OCI-LY7 (cell line): ENCODE measurements at regions not wholly inside any gene's neighbourhood (a gene's known extent, or its start where the extent isn't known, plus 50 kb on each side); places are given as distances from the start of the nearest gene placed in this dataset.

Experiments
- BruUV-seq: library from RNA; stranded (reverse); fragments of 400-500 nt; replicated peaks from 2 replicates; lab custom pipeline; 2021; lab: Mats Ljungman, UMichigan
- CTCF ChIA-PET: fragments of 300-600 bp; sonication (Branson Sonifier 250); formaldehyde crosslinking; loops from one replicate; lab custom pipeline; 2022; ENCODE audit warnings: antibody characterized with exemption; ENCODE audit not compliant: unreplicated experiment; lab: Charles Lee
- POLR2A ChIA-PET: fragments of 300-600 bp; sonication (Branson Sonifier 250); formaldehyde crosslinking; loops from one replicate; lab custom pipeline; 2022; ENCODE audit warnings: antibody characterized with exemption; lab: Charles Lee
- DNase-seq: peaks from one replicate; pipeline ENCODE4 v3.0.0-alpha.2; 2015; ENCODE audit warnings: low spot score
- H2AFZ ChIP-seq: fragments of 200-600 bp; sonication (generic), shearing (Covaris generic); 2 replicates; pipeline ENCODE4 v1.6.1; 2014; ENCODE audit warnings: mild to moderate bottlenecking, antibody characterized with exemption, low read length, moderate library complexity
- H3K27ac ChIP-seq: fragments of 200-600 bp; sonication (generic); 2 replicates; pipeline ENCODE4 v1.5.1; 2014; ENCODE audit warnings: mixed run types, low read depth, mild to moderate bottlenecking, moderate library complexity, low read length, inconsistent platforms; ENCODE audit not compliant: poor library complexity, severe bottlenecking
- H3K36me3 ChIP-seq: fragments of 200-600 bp; sonication (generic); 2 replicates; pipeline ENCODE4 v1.6.1; 2014; ENCODE audit warnings: mild to moderate bottlenecking, antibody characterized with exemption, low read length, moderate library complexity, mixed read lengths; ENCODE audit not compliant: insufficient read depth
- H3K4me1 ChIP-seq: fragments of 200-600 bp; sonication (generic); 2 replicates; pipeline ENCODE4 v1.5.1; 2014; ENCODE audit warnings: mild to moderate bottlenecking, low read length; ENCODE audit not compliant: insufficient read depth, poor library complexity, severe bottlenecking
- H3K4me2 ChIP-seq: fragments of 200-600 bp; sonication (generic); 2 replicates; pipeline ENCODE4 v1.6.1; 2014; ENCODE audit warnings: mild to moderate bottlenecking, low read length
- H3K4me3 ChIP-seq: fragments of 200-600 bp; sonication (generic); 2 replicates; pipeline ENCODE4 v1.5.1; 2014; ENCODE audit warnings: mild to moderate bottlenecking, low read depth, low read length; ENCODE audit not compliant: poor library complexity, severe bottlenecking
- H3K79me2 ChIP-seq: fragments of 200-600 bp; sonication (generic); 2 replicates; pipeline ENCODE4 v1.6.1; 2016; ENCODE audit warnings: low read depth, mild to moderate bottlenecking, low read length, moderate library complexity, mixed read lengths; ENCODE audit not compliant: insufficient read depth
- H3K9me2 ChIP-seq: fragments of 200-600 bp; sonication (generic); 2 replicates; pipeline ENCODE4 v1.6.1; 2016; ENCODE audit warnings: mild to moderate bottlenecking, low read length, mixed read lengths; ENCODE audit not compliant: insufficient read depth
- H3K9me3 ChIP-seq: fragments of 200-600 bp; sonication (generic); 2 replicates; pipeline ENCODE4 v1.6.1; 2014; ENCODE audit warnings: mild to moderate bottlenecking, mixed run types, low read length, mixed read lengths
- H4K20me1 ChIP-seq: fragments of 200-600 bp; sonication (generic); 2 replicates; pipeline ENCODE4 v1.6.1; 2014; ENCODE audit warnings: mild to moderate bottlenecking, antibody characterized with exemption, low read length, moderate library complexity, mixed read lengths; ENCODE audit not compliant: insufficient read depth
- CTCF ChIP-seq: fragments of 200-600 bp; sonication (generic); conservative IDR thresholded peaks from 2 replicates; pipeline ENCODE4 v1.5.1; 2014; ENCODE audit warnings: mild to moderate bottlenecking, antibody characterized with exemption, low read length, moderate library complexity, mixed read lengths
- EZH2phosphoT487 ChIP-seq: fragments of 200-600 bp; sonication (generic); IDR thresholded peaks from 2 replicates; pipeline ENCODE4 v1.6.1; 2018; ENCODE audit warnings: low read depth, borderline replicate concordance, mild to moderate bottlenecking, mixed run types, antibody characterized with exemption, low read length, moderate library complexity, mixed read lengths
- intact Hi-C: fragments of 100-400 bp; cut with micrococcal nuclease; formaldehyde crosslinking; loops from one replicate; pipeline ENCODE4 v1.10.0; 2022; ENCODE audit not compliant: unreplicated experiment

GRCh38 chr18:56000041-56000440 is 412.0 kb upstream of the TCF4 start:
- BruUV-seq = no TSS peak
- Histone ChIP-seq H3K4me1 (no peaks in the 10 kb centered on the region), H3K9me2 (no peaks in the 10 kb centered on the region), H3K36me3 (no peaks in the 10 kb centered on the region), H3K4me3 (no peak overlapping the region), H3K9me3 (no peaks in the 10 kb centered on the region), H3K79me2 (no peaks in the 10 kb centered on the region), H3K4me2 (no peak overlapping the region), H3K27ac (no peak overlapping the region), H2AFZ (no peak overlapping the region), H4K20me1 (no peaks in the 10 kb centered on the region)
- TF ChIP-seq EZH2phosphoT487 (no peak), CTCF (no peak)
- POLR2A ChIA-PET = no interaction called here
- CTCF ChIA-PET = no interaction called here
- no peak for DNase-seq
- intact Hi-C loops = no loop called here

GRCh38 chr18:55999641-56000040 is 411.6 kb upstream of the TCF4 start:
- Histone ChIP-seq H3K9me3 (no peaks in the 10 kb centered on the region), H3K4me2 (no peak overlapping the region), H3K36me3 (no peaks in the 10 kb centered on the region), H3K9me2 (no peaks in the 10 kb centered on the region), H2AFZ (no peak overlapping the region), H3K4me3 (no peak overlapping the region), H3K27ac (no peak overlapping the region), H4K20me1 (no peaks in the 10 kb centered on the region), H3K4me1 (no peaks in the 10 kb centered on the region), H3K79me2 (no peaks in the 10 kb centered on the region)
- DNase-seq = no peak
- CTCF ChIA-PET = no interaction called here
- intact Hi-C loops = no loop called here
- BruUV-seq = no TSS peak
- POLR2A ChIA-PET = no interaction called here
- TF ChIP-seq CTCF = no peak
- no peak for TF ChIP-seq EZH2phosphoT487

- BruUV-seq = no TSS peak
- Histone ChIP-seq H3K27ac (no peak overlapping the region), H3K4me1 (no peaks in the 10 kb centered on the region), H3K79me2 (no peaks in the 10 kb centered on the region), H3K4me3 (no peak overlapping the region), H3K36me3 (no peaks in the 10 kb centered on the region), H3K9me2 (no peaks in the 10 kb centered on the region), H4K20me1 (no peaks in the 10 kb centered on the region), H2AFZ (no peak overlapping the region), H3K4me2 (no peak overlapping the region), H3K9me3 (no peaks in the 10 kb centered on the region)
- POLR2A ChIA-PET = interaction anchor here (0.6 kb wide), 1 partner anchor 180 kb away, joined by 3 read pairs; no protein-coding TSS in a partner anchor
- CTCF ChIA-PET = interaction anchor here (0.6 kb wide), 1 partner anchor 16 kb away, joined by 3 read pairs; no protein-coding TSS in a partner anchor
- TF ChIP-seq EZH2phosphoT487 = no peak
- TF ChIP-seq CTCF = no peak
- DNase-seq = no peak
- intact Hi-C loops = no loop called here
These were observed 410.9 kb upstream of the TCF4 start for GRCh38 chr18:55998801-55999385.
